A549 (cell line): ENCODE measurements at regions not wholly inside any gene's neighbourhood (a gene's known extent, or its start where the extent isn't known, plus 50 kb on each side); places are given as distances from the start of the nearest gene placed in this dataset.

ENCODE experiments used
- CHD2 ChIP-seq: fragments of 150-350 bp; IDR thresholded peaks from 2 replicates; pipeline ENCODE4 v1.6.1; 2014; ENCODE audit warnings: low read length; ENCODE audit not compliant: partially characterized antibody
- CTCF ChIP-seq: fragments of >200 bp; sonication (Bioruptor Twin); formaldehyde crosslinking; IDR thresholded peaks from 3 replicates; pipeline ENCODE4 v1.5.1; 2016
- EHF ChIP-seq: fragments of 250-450 bp; sonication (Bioruptor Pico); IDR thresholded peaks from 2 replicates; pipeline ENCODE4 v1.5.0; 2020; ENCODE audit warnings: mild to moderate bottlenecking
- JUNB ChIP-seq: fragments of >200 bp; sonication (Bioruptor Twin); formaldehyde crosslinking; IDR thresholded peaks from 2 replicates; pipeline ENCODE4 v1.6.1; 2016
- KDM1A ChIP-seq: fragments of 200-600 bp; sonication (generic); IDR thresholded peaks from 2 replicates; pipeline ENCODE4 v1.6.1; 2016; ENCODE audit warnings: low read depth, mild to moderate bottlenecking
- MAX ChIP-seq: IDR thresholded peaks from 2 replicates; pipeline ENCODE4 v1.6.1; 2012
- NFE2L2 ChIP-seq: fragments of 150-350 bp; conservative IDR thresholded peaks from 2 replicates; pipeline ENCODE4 v1.6.1; 2014; ENCODE audit warnings: low read length
- POLR2A ChIP-seq: IDR thresholded peaks from 2 replicates; pipeline ENCODE4 v1.6.1; 2012; ENCODE audit warnings: mild to moderate bottlenecking, low read length
- RCOR1 ChIP-seq: fragments of 150-350 bp; IDR thresholded peaks from 2 replicates; pipeline ENCODE4 v1.6.1; 2014; ENCODE audit warnings: antibody characterized with exemption, low read length, low read depth
- RNF2 ChIP-seq: fragments of 200-600 bp; sonication (generic); IDR thresholded peaks from 2 replicates; pipeline ENCODE4 v1.6.1; 2016; ENCODE audit warnings: low read depth, mild to moderate bottlenecking, antibody characterized with exemption, moderate library complexity, borderline replicate concordance
- TP53 ChIP-seq: fragments of 250-450 bp; sonication (Bioruptor Pico); IDR thresholded peaks from 2 replicates; pipeline ENCODE4 v1.5.0; 2021; ENCODE audit warnings: mild to moderate bottlenecking, moderate library complexity

- TF ChIP-seq CTCF: no peak
- no peak for TF ChIP-seq TP53 (CRISPR knock-in tag)
- no peak for TF ChIP-seq JUNB
- TF ChIP-seq RNF2: no peak
- TF ChIP-seq CHD2: no peak
- no peak for TF ChIP-seq KDM1A
- no peak for TF ChIP-seq NFE2L2
- TF ChIP-seq MAX: no peak
- TF ChIP-seq RCOR1: no peak
- no peak for TF ChIP-seq POLR2A
- no peak for TF ChIP-seq EHF (CRISPR knock-in tag)
These were observed 1048.9 kb downstream of the BCL11B start for GRCh38 chr14:98223106-98223505.
